Astrocyte of the cerebellum (primary cell): ENCODE measurements at regions not wholly inside any gene's neighbourhood (a gene's known extent, or its start where the extent isn't known, plus 50 kb on each side); places are given as distances from the start of the nearest gene placed in this dataset.

Experiments
- DNase-seq: peaks from one replicate; pipeline ENCODE4 v3.0.0-alpha.2; 2011; ENCODE audit warnings: low read depth
- H3K4me3 ChIP-seq: 2 replicates; pipeline ENCODE4 v1.5.1; 2011; ENCODE audit warnings: mild to moderate bottlenecking, low read depth, low read length, moderate library complexity
- CTCF ChIP-seq: IDR thresholded peaks from 2 replicates; pipeline ENCODE4 v1.5.1; 2012; ENCODE audit warnings: low read length, low read depth, moderate library complexity, mild to moderate bottlenecking; ENCODE audit errors: missing control alignments
- in situ Hi-C: cut with HindIII; loops from 2 replicates; pipeline ENCODE4 v1.10.0; 2017; ENCODE audit warnings: low sequenced_read_pairs

- TF ChIP-seq CTCF, result no peak
- no peak overlapping the region for H3K4me3 ChIP-seq
- no peak for DNase-seq
- in situ Hi-C loops, result no loop called here
Measured at GRCh38 chr5:2224689-2225088, 342.0 kb upstream of the IRX4 start.

GRCh38 chr5:2223303-2223702, 340.6 kb upstream of the IRX4 start:
- TF ChIP-seq CTCF, result no peak
- in situ Hi-C loops, result no loop called here

GRCh38 chr5:2222246-2222992, 339.7 kb upstream of the IRX4 start:
- in situ Hi-C loops, result no loop called here
- no peak overlapping the region for H3K4me3 ChIP-seq
- TF ChIP-seq CTCF, result no peak
- DNase-seq, result no peak

More at GRCh38 chr5:2223303-2223702, 340.6 kb upstream of the IRX4 start:
- no peak overlapping the region for H3K4me3 ChIP-seq
- DNase-seq, result no peak

GRCh38 chr5:2221450-2221849, 338.7 kb upstream of the IRX4 start:
- no peak for TF ChIP-seq CTCF
- no peak overlapping the region for H3K4me3 ChIP-seq
- no peak for DNase-seq
- in situ Hi-C loops, result no loop called here

- in situ Hi-C loops, result no loop called here
- no peak for TF ChIP-seq CTCF
- no peak overlapping the region for H3K4me3 ChIP-seq
- DNase-seq, result no peak
Measured at GRCh38 chr5:2220741-2221140, 338.0 kb upstream of the IRX4 start.

- DNase-seq, result no peak
- no peak for TF ChIP-seq CTCF
- in situ Hi-C loops, result no loop called here
- H3K4me3 ChIP-seq, result no peak overlapping the region
Measured at GRCh38 chr5:2219149-2219776, 336.5 kb upstream of the IRX4 start.
